Activated T-cell treated with anti-CD3 and anti-CD28 coated beads for 24 hours (primary cell): ENCODE measurements at regions not wholly inside any gene's neighbourhood (a gene's known extent, or its start where the extent isn't known, plus 50 kb on each side); places are given as distances from the start of the nearest gene placed in this dataset.
"Not testable (repeated sequence)": the region's sequence is repeated elsewhere in the genome, so short reads cannot be mapped to it uniquely, and the experiment has no call there.

Source experiments
- DNase-seq: peaks from one replicate; pipeline ENCODE4 v3.0.0-alpha.2; 2020; ENCODE audit warnings: low read depth

- no peak for DNase-seq
Observed at GRCh38 chr2:9708683-9709538, 78.1 kb upstream of the YWHAQ start.

GRCh38 chr2:9709539-9710285 is 78.9 kb upstream of the YWHAQ start:
- DNase-seq = no peak

- DNase-seq = peak; percentile 25
Observed at GRCh38 chr2:9710311-9710710, 79.5 kb upstream of the YWHAQ start.

GRCh38 chr2:9712263-9712662 is 81.5 kb upstream of the YWHAQ start:
- DNase-seq = no peak

- no peak for DNase-seq
Observed at GRCh38 chr2:9714630-9715214, 83.9 kb upstream of the YWHAQ start.

GRCh38 chr2:9715238-9715637 is 84.4 kb upstream of the YWHAQ start:
- DNase-seq = no peak

GRCh38 chr2:9717886-9718451 is 87.2 kb upstream of the YWHAQ start:
- no peak for DNase-seq

- no peak for DNase-seq
Observed at GRCh38 chr2:9720352-9721093, 89.7 kb upstream of the YWHAQ start.

- no peak for DNase-seq
Observed at GRCh38 chr2:9721344-9721743, 90.5 kb upstream of the YWHAQ start.

- DNase-seq = no peak
Observed at GRCh38 chr2:9722451-9722850, 91.7 kb upstream of the YWHAQ start.

GRCh38 chr2:9724565-9724964 is 93.8 kb upstream of the YWHAQ start:
- no peak for DNase-seq

GRCh38 chr2:9725106-9725505 is 94.3 kb upstream of the YWHAQ start:
- DNase-seq = no peak

- DNase-seq = not testable (repeated sequence)
Observed at GRCh38 chr2:9726016-9726415, 95.2 kb upstream of the YWHAQ start.

GRCh38 chr2:9730523-9730922 is 99.7 kb upstream of the YWHAQ start:
- not testable (repeated sequence) for DNase-seq

- no peak for DNase-seq
Observed at GRCh38 chr2:9732824-9733223, 102.0 kb upstream of the YWHAQ start.

GRCh38 chr2:9734308-9734707 is 103.5 kb upstream of the YWHAQ start:
- no peak for DNase-seq

GRCh38 chr2:9735335-9735734 is 104.5 kb upstream of the YWHAQ start:
- no peak for DNase-seq

- no peak for DNase-seq
Observed at GRCh38 chr2:9736021-9736420, 105.2 kb upstream of the YWHAQ start.

- no peak for DNase-seq
Observed at GRCh38 chr2:9737053-9737875, 106.0 kb upstream of the TAF1B start.

- DNase-seq = no peak
Observed at GRCh38 chr2:9738062-9738461, 105.2 kb upstream of the TAF1B start.
